ENCODE measurements at regions not wholly inside any gene's neighbourhood (a gene's known extent, or its start where the extent isn't known, plus 50 kb on each side); places are given as distances from the start of the nearest gene placed in this dataset.

DNA sequence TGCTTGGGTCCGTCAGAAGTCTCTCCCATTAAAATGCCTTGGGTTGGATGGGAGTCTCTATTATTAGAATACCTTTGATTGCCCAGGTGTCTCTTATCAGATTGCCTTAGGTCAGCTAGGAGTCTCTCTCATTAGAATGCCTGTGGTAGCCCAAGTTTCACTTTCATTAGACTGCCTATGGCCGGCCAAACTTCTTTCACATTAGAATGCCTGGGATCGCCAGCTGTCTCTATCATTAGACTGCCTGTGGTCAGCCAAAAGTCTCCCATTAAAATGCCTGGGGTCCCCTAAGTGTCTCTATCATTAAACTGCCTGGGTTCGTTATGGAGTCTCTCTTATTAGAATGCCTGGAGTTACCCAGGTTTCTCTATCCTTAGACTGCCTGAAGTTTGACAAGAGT is 1476.7 kb downstream of the UQCRFS1 start:
- POLR2A ChIA-PET: no interaction called here
- no peaks in the 10 kb centered on the region for H3K4me1 ChIP-seq (ENCODE audit: control insufficient read depth, extremely low read depth, insufficient read depth, low read length)
- no peak overlapping the region for H3K4me3 ChIP-seq (replicated peaks in 1 of 3; ENCODE audit: insufficient read depth in 1 of 3, low read depth in 1 of 3, low read length in 3 of 3)

More for the DNA sequence above, 1476.7 kb downstream of the UQCRFS1 start:
- CTCF ChIA-PET: no interaction called here
- no peak overlapping the region for H3K9ac ChIP-seq (replicated peaks; ENCODE audit: extremely low read depth, insufficient read depth, low read length)
- intact Hi-C loops (cut with micrococcal nuclease): no loop called here
- no peaks in the 10 kb centered on the region for H3K79me2 ChIP-seq (ENCODE audit: control insufficient read depth, insufficient read depth, low read length)
- H3K4me2 ChIP-seq (ENCODE audit: insufficient read depth, low read length): no peak overlapping the region
- dilution Hi-C loops (cut with MboI; ENCODE audit: extremely low pct_ligation_motif_present, low sequenced_read_pairs): no loop called here
- FAIRE-seq: no peak
- H3K27ac ChIP-seq (ENCODE audit: insufficient read depth, low read depth, low read length): no peak overlapping the region
- no peak for TF ChIP-seq GATA2 (IDR thresholded peaks at IDR 0.05; ENCODE audit: insufficient read depth, insufficient read length, low read depth, low read length)
- TF ChIP-seq, protein P1, sequence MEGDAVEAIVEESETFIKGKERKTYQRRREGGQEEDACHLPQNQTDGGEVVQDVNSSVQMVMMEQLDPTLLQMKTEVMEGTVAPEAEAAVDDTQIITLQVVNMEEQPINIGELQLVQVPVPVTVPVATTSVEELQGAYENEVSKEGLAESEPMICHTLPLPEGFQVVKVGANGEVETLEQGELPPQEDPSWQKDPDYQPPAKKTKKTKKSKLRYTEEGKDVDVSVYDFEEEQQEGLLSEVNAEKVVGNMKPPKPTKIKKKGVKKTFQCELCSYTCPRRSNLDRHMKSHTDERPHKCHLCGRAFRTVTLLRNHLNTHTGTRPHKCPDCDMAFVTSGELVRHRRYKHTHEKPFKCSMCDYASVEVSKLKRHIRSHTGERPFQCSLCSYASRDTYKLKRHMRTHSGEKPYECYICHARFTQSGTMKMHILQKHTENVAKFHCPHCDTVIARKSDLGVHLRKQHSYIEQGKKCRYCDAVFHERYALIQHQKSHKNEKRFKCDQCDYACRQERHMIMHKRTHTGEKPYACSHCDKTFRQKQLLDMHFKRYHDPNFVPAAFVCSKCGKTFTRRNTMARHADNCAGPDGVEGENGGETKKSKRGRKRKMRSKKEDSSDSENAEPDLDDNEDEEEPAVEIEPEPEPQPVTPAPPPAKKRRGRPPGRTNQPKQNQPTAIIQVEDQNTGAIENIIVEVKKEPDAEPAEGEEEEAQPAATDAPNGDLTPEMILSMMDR (IDR thresholded peaks at IDR 0.05; ENCODE audit: extremely low read depth in 1 of 2, insufficient read depth in 1 of 2, low read depth in 1 of 2, low read length in 2 of 2): no peak
- no peak for TF ChIP-seq EZH2 (IDR thresholded peaks at IDR 0.05; ENCODE audit: borderline replicate concordance, low read depth, low read length, severe bottlenecking)
- TF ChIP-seq POLR2AphosphoS5 (IDR thresholded peaks at IDR 0.05; ENCODE audit: insufficient read depth, low read depth, low read length): no peak
- no peak for TF ChIP-seq POLR2A (IDR thresholded peaks at IDR 0.05; ENCODE audit: low read depth, low read length)
- TF ChIP-seq JUN (IDR thresholded peaks at IDR 0.05; ENCODE audit: borderline replicate concordance, insufficient read depth, insufficient read length, low read depth): no peak
- TF ChIP-seq FOS (IDR thresholded peaks at IDR 0.05; ENCODE audit: borderline replicate concordance, insufficient read depth, low read length): no peak
- TF ChIP-seq, protein P2, sequence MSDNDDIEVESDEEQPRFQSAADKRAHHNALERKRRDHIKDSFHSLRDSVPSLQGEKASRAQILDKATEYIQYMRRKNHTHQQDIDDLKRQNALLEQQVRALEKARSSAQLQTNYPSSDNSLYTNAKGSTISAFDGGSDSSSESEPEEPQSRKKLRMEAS (IDR thresholded peaks at IDR 0.05; ENCODE audit: insufficient read depth, insufficient read length): no peak
- no peak for TF ChIP-seq MYC (IDR thresholded peaks at IDR 0.05; ENCODE audit: low read depth, low read length)
- no peak for DNase-seq (ENCODE audit: low read depth, low spot score)
- no peaks in the 10 kb centered on the region for H3K36me3 ChIP-seq (ENCODE audit: control insufficient read depth in 2 of 2, extremely low read depth in 1 of 2, insufficient read depth in 2 of 2, low read length in 2 of 2)
- no peaks in the 10 kb centered on the region for H3K9me1 ChIP-seq (replicated peaks; ENCODE audit: control insufficient read depth, extremely low read depth, insufficient read depth, low read length)
- no peaks in the 10 kb centered on the region for H4K20me1 ChIP-seq (replicated peaks; ENCODE audit: control insufficient read depth, extremely low read depth, insufficient read depth, low read length)
- H3K27me3 ChIP-seq (ENCODE audit: control insufficient read depth in 2 of 2, insufficient read depth in 2 of 2, low read length in 2 of 2): no peaks in the 10 kb centered on the region
- H2AFZ ChIP-seq (ENCODE audit: low read depth, low read length): no peak overlapping the region
- no TSS peak for BruUV-seq (replicated peaks)
- H3K9me3 ChIP-seq (replicated peaks; ENCODE audit: control insufficient read depth, insufficient read depth, low read length): peaks cover 2% of the 10 kb centered on the region

All from endothelial cell of umbilical vein (primary cell).